Keratinocyte (primary cell): ENCODE measurements at regions not wholly inside any gene's neighbourhood (a gene's known extent, or its start where the extent isn't known, plus 50 kb on each side); places are given as distances from the start of the nearest gene placed in this dataset.

Experiments used
- DNase-seq: peaks from one replicate; pipeline ENCODE4 v3.0.0-alpha.2; 2011; ENCODE audit warnings: low read depth, missing footprints, low spot score
- FAIRE-seq: peaks from 2 replicates; lab custom pipeline; 2011; peaks lifted over from hg19 to GRCh38; lab: Jason Lieb, UNC
- H2AFZ ChIP-seq: 2 replicates; pipeline ENCODE4 v1.6.0; 2012; ENCODE audit warnings: low read length, control low read depth, inconsistent platforms; ENCODE audit not compliant: control insufficient read depth
- H3K27ac ChIP-seq: 2 replicates; pipeline ENCODE4 v1.5.1; 2011; ENCODE audit warnings: low read length; ENCODE audit not compliant: control insufficient read depth, insufficient read depth
- H3K27me3 ChIP-seq: 3 replicates; pipeline ENCODE4 v1.6.0; 2011; ENCODE audit warnings: low read length; ENCODE audit not compliant: control insufficient read depth, insufficient read depth; ENCODE audit errors: extremely low read depth
- H3K36me3 ChIP-seq, 2 experiments: 2 replicates in 1 of 2; 3 replicates in 1 of 2; pipeline ENCODE4 v1.5.1; 2011; ENCODE audit warnings: low read length in 2 of 2, mild to moderate bottlenecking in 1 of 2; ENCODE audit not compliant: control insufficient read depth in 2 of 2, insufficient read depth in 2 of 2; ENCODE audit errors: extremely low read depth in 1 of 2
- H3K4me1 ChIP-seq: 3 replicates; pipeline ENCODE4 v1.5.1; 2011; ENCODE audit warnings: low read length; ENCODE audit not compliant: control insufficient read depth, insufficient read depth; ENCODE audit errors: extremely low read depth
- H3K4me2 ChIP-seq: 3 replicates; pipeline ENCODE4 v1.6.0; 2011; ENCODE audit warnings: low read depth, low read length; ENCODE audit not compliant: control insufficient read depth, insufficient read depth; ENCODE audit errors: extremely low read depth
- H3K4me3 ChIP-seq, 3 experiments: fragments of 200-600 bp in 1 of 3; sonication (generic) in 1 of 3; 2 replicates in 2 of 3; 3 replicates in 1 of 3; pipeline ENCODE4 v1.5.1; 2011 to 2016; ENCODE audit warnings: low read length in 3 of 3, mild to moderate bottlenecking in 3 of 3, control low read depth in 2 of 3, inconsistent platforms in 1 of 3, low read depth in 1 of 3, mixed read lengths in 1 of 3, mixed run types in 1 of 3, moderate library complexity in 1 of 3; ENCODE audit not compliant: control insufficient read depth in 2 of 3, insufficient read depth in 2 of 3; ENCODE audit errors: extremely low read depth in 1 of 3
- H3K79me2 ChIP-seq: 2 replicates; pipeline ENCODE4 v1.6.0; 2012; ENCODE audit warnings: low read length; ENCODE audit not compliant: control insufficient read depth, insufficient read depth
- H3K9ac ChIP-seq: 3 replicates; pipeline ENCODE4 v1.6.0; 2011; ENCODE audit warnings: low read length; ENCODE audit not compliant: control insufficient read depth, insufficient read depth; ENCODE audit errors: extremely low read depth
- H3K9me1 ChIP-seq: 3 replicates; pipeline ENCODE4 v1.6.0; 2011; ENCODE audit warnings: low read length; ENCODE audit not compliant: control insufficient read depth, insufficient read depth; ENCODE audit errors: extremely low read depth
- H3K9me3 ChIP-seq: 2 replicates; pipeline ENCODE4 v1.5.1; 2012; ENCODE audit warnings: low read depth, low read length; ENCODE audit not compliant: control insufficient read depth
- H4K20me1 ChIP-seq: 3 replicates; pipeline ENCODE4 v1.6.0; 2011; ENCODE audit warnings: low read length; ENCODE audit not compliant: control insufficient read depth, insufficient read depth; ENCODE audit errors: extremely low read depth
- CTCF ChIP-seq, 3 experiments: IDR thresholded peaks in 1 of 3; conservative IDR thresholded peaks in 1 of 3; optimal IDR thresholded peaks in 1 of 3; 2 replicates in 2 of 3; 3 replicates in 1 of 3; pipeline versions ENCODE3 to v1.5.1; 2011; ENCODE audit warnings: low read length in 3 of 3, mild to moderate bottlenecking in 3 of 3, moderate library complexity in 2 of 3, control low read depth in 1 of 3, inconsistent platforms in 1 of 3; ENCODE audit not compliant: insufficient read depth in 2 of 3; ENCODE audit errors: extremely low read depth in 1 of 3
- EZH2 ChIP-seq: IDR thresholded peaks from one replicate; pipeline ENCODE4 v1.6.1; 2012; ENCODE audit warnings: inconsistent platforms, mild to moderate bottlenecking, low read length, moderate library complexity
- dilution Hi-C: fragments of 300-500 bp; cut with MboI; formaldehyde crosslinking; loops from one replicate; pipeline ENCODE4 v1.7.0; 2020; ENCODE audit warnings: low sequenced_read_pairs; ENCODE audit not compliant: extremely low pct_ligation_motif_present

GRCh38 chr10:1977461-1977860 is 240.1 kb upstream of the ADARB2 start:
- Histone ChIP-seq H3K4me1 (no peaks in the 10 kb centered on the region), H3K9ac (no peak overlapping the region), H3K36me3 (no peaks in the 10 kb centered on the region), H3K9me1 (no peaks in the 10 kb centered on the region), H4K20me1 (no peaks in the 10 kb centered on the region), H3K4me3 (no peak overlapping the region), H2AFZ (no peak overlapping the region), H3K27ac (no peak overlapping the region), H3K79me2 (no peaks in the 10 kb centered on the region), H3K27me3 (no peaks in the 10 kb centered on the region), H3K4me2 (no peak overlapping the region), H3K9me3 (no peaks in the 10 kb centered on the region)
- DNase-seq (no peak), FAIRE-seq (no peak)
- dilution Hi-C loops, result no loop called here
- TF ChIP-seq CTCF (optimal IDR thresholded peaks at IDR 0.05 in 1 of 3, IDR thresholded peaks at IDR 0.05 in 1 of 3, conservative IDR thresholded peaks at IDR 0.05 in 1 of 3; ENCODE audit: extremely low read depth in 1 of 3, insufficient read depth in 2 of 3, low read length in 3 of 3) (no peak), EZH2 (no peak)

DNA sequence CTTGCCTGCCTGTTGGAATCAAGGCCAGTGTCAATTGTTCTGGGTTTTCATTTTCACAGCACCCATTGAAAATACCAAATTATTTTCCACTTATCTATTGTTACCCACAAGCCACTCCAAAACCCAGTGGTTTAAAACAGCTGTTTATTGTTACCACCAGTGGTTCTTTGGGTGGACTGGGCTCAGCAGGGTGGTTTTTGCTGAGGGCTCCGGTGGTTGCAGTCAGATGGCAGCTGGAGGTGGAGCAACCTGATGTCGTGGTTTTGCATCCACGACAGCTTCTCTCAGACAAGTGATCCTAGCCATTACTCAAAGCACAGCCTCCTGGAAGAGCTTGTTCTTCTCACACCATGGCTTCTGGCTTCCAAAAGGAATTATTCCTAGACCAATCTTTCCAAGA is 235.1 kb upstream of the ADARB2 start:
- no peaks in the 10 kb centered on the region for H3K36me3 ChIP-seq
- H3K4me1 ChIP-seq, result no peaks in the 10 kb centered on the region
- no peak overlapping the region for H3K4me2 ChIP-seq
- H3K9me3 ChIP-seq, result peaks cover 4% of the 10 kb centered on the region
- no peaks in the 10 kb centered on the region for H3K79me2 ChIP-seq
- H3K4me3 ChIP-seq, result no peak overlapping the region
- dilution Hi-C loops, result no loop called here
- FAIRE-seq (no peak), DNase-seq (no peak)
- no peaks in the 10 kb centered on the region for H4K20me1 ChIP-seq
- no peak overlapping the region for H2AFZ ChIP-seq
- H3K27me3 ChIP-seq, result no peaks in the 10 kb centered on the region
- H3K9ac ChIP-seq, result no peak overlapping the region
- TF ChIP-seq CTCF (optimal IDR thresholded peaks at IDR 0.05 in 1 of 3, IDR thresholded peaks at IDR 0.05 in 1 of 3, conservative IDR thresholded peaks at IDR 0.05 in 1 of 3; ENCODE audit: extremely low read depth in 1 of 3, insufficient read depth in 2 of 3, low read length in 3 of 3) (no peak), EZH2 (no peak)
- no peak overlapping the region for H3K27ac ChIP-seq
- no peaks in the 10 kb centered on the region for H3K9me1 ChIP-seq
